ENCODE measurements at regions not wholly inside any gene's neighbourhood (a gene's known extent, or its start where the extent isn't known, plus 50 kb on each side); places are given as distances from the start of the nearest gene placed in this dataset.

DNA sequence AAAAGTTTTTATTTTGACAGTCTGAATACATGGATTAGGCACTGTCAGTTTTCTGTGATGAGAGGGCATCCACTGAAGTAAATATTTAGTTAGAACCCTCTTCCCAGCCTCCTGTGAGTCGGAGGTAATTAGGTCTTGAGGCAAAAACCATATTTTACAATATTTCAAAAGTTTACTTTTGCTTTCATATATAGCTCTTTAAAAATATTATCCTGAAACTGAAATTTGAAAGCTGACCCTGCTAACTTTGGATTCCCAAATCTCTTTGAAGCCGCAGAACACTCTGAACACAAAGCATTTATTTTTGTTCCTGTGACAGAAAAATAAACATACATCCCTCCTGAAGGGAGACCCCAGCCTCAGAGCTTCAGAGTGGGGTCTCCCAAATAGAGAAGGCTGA is 317.4 kb downstream of the KIF20B start:
- TF ChIP-seq, protein P1, sequence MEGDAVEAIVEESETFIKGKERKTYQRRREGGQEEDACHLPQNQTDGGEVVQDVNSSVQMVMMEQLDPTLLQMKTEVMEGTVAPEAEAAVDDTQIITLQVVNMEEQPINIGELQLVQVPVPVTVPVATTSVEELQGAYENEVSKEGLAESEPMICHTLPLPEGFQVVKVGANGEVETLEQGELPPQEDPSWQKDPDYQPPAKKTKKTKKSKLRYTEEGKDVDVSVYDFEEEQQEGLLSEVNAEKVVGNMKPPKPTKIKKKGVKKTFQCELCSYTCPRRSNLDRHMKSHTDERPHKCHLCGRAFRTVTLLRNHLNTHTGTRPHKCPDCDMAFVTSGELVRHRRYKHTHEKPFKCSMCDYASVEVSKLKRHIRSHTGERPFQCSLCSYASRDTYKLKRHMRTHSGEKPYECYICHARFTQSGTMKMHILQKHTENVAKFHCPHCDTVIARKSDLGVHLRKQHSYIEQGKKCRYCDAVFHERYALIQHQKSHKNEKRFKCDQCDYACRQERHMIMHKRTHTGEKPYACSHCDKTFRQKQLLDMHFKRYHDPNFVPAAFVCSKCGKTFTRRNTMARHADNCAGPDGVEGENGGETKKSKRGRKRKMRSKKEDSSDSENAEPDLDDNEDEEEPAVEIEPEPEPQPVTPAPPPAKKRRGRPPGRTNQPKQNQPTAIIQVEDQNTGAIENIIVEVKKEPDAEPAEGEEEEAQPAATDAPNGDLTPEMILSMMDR (conservative IDR thresholded peaks at IDR 0.05; ENCODE audit: low read depth, low read length): no peak
- no peak for TF ChIP-seq EZH2 (IDR thresholded peaks at IDR 0.05; ENCODE audit: low read length, unreplicated experiment)
- no peak for TF ChIP-seq EZH2phosphoT487 (IDR thresholded peaks at IDR 0.05; ENCODE audit: borderline replicate concordance, low read length)
